Cardiac muscle cell (in vitro differentiated cells and primary cell): ENCODE measurements at regions not wholly inside any gene's neighbourhood (a gene's known extent, or its start where the extent isn't known, plus 50 kb on each side); places are given as distances from the start of the nearest gene placed in this dataset.

Source experiments
- DNase-seq, 2 donors: peaks; one replicate each; pipeline versions ENCODE4 v3.0.0 to v3.0.0-alpha.2; 2010 to 2017; ENCODE audit warnings: low read depth in 1 of 2, low spot score in 1 of 2
- H3K27ac ChIP-seq: fragments of 200-600 bp; sonication (generic); 2 replicates; pipeline ENCODE4 v1.5.1; 2016
- H3K27me3 ChIP-seq: fragments of 200-600 bp; sonication (generic); 2 replicates; pipeline ENCODE4 v1.6.0; 2016; ENCODE audit warnings: control low read depth
- H3K36me3 ChIP-seq: fragments of 200-600 bp; sonication (generic); 2 replicates; pipeline ENCODE4 v1.5.1; 2016; ENCODE audit warnings: control low read depth
- H3K4me1 ChIP-seq: fragments of 200-600 bp; sonication (generic); 2 replicates; pipeline ENCODE4 v1.8.1; 2017; ENCODE audit warnings: low read depth, mild to moderate bottlenecking, mixed run types
- H3K4me3 ChIP-seq: fragments of 200-600 bp; sonication (generic); 2 replicates; pipeline ENCODE4 v1.5.1; 2016; ENCODE audit warnings: mild to moderate bottlenecking
- H3K9me3 ChIP-seq: fragments of 200-600 bp; sonication (generic); 2 replicates; pipeline ENCODE4 v1.5.1; 2017; ENCODE audit warnings: low read depth, mild to moderate bottlenecking, control low read depth
- TF ChIP-seq, protein P1 (sequence below): IDR thresholded peaks from 2 replicates; pipeline ENCODE4 v1.5.1; 2012; ENCODE audit warnings: low read depth, mild to moderate bottlenecking, low read length

DNA sequence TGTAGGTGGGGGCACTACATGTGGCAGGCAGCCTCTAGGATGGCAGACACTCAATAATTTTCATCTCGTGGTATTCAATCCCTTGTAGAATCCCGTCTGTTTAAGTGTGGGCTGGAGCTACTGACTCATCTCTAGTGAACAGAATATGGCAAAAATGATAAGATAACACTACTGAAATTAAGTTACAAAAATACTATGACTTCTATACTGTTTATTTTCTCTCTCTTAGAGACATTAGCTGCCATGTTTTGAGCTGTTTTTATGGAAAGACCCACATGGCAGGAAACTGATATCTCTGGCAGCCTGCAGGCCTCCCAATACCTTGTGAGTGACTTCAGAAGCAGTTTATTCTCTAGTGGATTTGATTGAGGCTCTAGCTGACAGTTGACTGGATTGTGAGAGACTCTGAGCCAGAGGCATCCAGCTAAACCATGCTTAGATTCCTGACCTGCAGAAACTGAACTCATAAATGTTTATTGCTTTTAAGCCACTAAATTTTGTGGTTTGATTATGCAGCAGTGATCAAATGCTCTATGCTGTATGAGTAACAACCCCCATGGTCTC lies 298.8 kb upstream of the CTSO start:
- TF ChIP-seq, protein P1, sequence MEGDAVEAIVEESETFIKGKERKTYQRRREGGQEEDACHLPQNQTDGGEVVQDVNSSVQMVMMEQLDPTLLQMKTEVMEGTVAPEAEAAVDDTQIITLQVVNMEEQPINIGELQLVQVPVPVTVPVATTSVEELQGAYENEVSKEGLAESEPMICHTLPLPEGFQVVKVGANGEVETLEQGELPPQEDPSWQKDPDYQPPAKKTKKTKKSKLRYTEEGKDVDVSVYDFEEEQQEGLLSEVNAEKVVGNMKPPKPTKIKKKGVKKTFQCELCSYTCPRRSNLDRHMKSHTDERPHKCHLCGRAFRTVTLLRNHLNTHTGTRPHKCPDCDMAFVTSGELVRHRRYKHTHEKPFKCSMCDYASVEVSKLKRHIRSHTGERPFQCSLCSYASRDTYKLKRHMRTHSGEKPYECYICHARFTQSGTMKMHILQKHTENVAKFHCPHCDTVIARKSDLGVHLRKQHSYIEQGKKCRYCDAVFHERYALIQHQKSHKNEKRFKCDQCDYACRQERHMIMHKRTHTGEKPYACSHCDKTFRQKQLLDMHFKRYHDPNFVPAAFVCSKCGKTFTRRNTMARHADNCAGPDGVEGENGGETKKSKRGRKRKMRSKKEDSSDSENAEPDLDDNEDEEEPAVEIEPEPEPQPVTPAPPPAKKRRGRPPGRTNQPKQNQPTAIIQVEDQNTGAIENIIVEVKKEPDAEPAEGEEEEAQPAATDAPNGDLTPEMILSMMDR, result no peak
- no peaks in the 10 kb centered on the region for H3K4me1 ChIP-seq
- no peaks in the 10 kb centered on the region for H3K9me3 ChIP-seq
- no peaks in the 10 kb centered on the region for H3K27me3 ChIP-seq
- no peak overlapping the region for H3K4me3 ChIP-seq
- peak in 1 of 2 donors; percentile 21 for DNase-seq
- H3K27ac ChIP-seq, result no peak overlapping the region
- no peaks in the 10 kb centered on the region for H3K36me3 ChIP-seq

DNA sequence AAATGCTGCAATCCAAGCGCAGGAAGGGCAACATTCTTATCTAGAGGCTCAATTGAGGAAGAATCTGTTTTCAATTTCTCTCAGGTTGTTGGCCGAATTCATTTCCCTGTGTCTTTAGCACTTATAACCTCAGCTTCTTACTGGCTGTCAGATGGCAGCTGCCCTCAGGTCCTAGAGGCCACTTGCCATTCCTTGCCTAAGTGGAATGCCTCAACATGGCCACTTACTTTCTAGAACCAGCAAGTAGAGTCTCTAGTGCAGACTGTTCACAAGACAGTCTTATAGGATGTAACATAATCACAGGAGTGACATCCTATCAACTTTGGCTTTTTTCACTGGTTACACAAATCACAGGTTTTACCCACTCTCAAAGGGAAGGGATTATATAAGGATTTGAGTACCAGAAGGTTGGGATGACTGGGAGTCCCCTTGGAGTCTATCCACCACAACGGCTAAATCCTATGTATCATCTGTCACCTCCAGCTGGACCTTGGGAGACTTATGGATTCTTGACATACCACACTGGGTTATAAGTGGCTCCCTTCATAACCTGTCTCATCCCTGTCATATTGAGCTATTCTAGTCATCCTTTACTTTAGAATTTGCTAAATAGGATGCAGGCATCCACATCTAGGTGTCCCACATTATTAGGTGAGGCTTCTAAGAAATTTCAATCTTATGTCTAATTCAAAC lies 297.9 kb upstream of the CTSO start:
- TF ChIP-seq, protein P1, result no peak
- H3K9me3 ChIP-seq, result no peaks in the 10 kb centered on the region
- no peaks in the 10 kb centered on the region for H3K36me3 ChIP-seq
- H3K27ac ChIP-seq, result no peak overlapping the region
- H3K4me1 ChIP-seq, result no peaks in the 10 kb centered on the region
- H3K27me3 ChIP-seq, result no peaks in the 10 kb centered on the region
- H3K4me3 ChIP-seq, result no peak overlapping the region
- DNase-seq, result no peak

DNA sequence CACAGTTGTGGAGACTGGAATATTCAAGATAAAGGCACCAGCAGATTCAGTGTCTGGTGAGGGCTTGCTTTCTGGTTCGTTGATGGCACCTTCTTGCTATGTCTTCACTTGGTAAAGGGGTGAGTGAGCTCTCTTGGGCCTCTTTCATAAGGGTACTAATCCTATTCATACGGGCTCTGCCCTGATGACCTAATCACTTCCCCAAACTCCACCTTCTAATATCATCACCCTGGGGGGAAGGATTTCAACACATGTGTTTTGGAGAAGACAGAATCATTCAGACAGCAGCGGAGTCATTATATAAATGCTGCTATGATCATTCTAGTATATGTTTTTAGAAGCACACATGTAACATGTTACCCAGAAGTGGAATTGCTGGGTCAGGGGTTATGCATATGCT lies 295.3 kb upstream of the CTSO start:
- TF ChIP-seq, protein P1, result no peak
- Histone ChIP-seq H3K9me3 (no peaks in the 10 kb centered on the region), H3K27me3 (no peaks in the 10 kb centered on the region), H3K4me3 (no peak overlapping the region), H3K36me3 (no peaks in the 10 kb centered on the region), H3K4me1 (no peaks in the 10 kb centered on the region), H3K27ac (no peak overlapping the region)
- no peak for DNase-seq

DNA sequence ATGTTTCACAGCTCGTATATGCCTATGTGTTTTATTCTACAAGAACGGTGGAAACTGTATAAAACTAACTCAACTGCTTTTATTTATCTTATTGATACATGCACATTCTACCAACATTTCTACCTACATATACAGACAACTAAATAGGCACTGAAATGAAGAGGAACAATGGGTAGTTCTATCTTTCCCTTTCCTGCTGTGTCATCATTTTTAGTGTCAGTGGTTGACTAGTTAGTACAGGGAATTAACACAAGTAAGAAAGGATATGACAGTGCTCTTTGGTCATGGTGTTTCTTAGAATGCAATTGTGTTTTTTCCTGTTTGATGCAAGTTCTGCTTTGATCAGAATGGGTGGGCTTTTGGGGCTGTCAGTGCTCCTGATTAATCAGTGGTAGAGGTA lies 293.8 kb upstream of the CTSO start:
- no peak for DNase-seq
- H3K9me3 ChIP-seq, result no peaks in the 10 kb centered on the region
- H3K4me3 ChIP-seq, result no peak overlapping the region
- TF ChIP-seq, protein P1, result no peak
- H3K4me1 ChIP-seq, result no peaks in the 10 kb centered on the region
- no peak overlapping the region for H3K27ac ChIP-seq
- H3K36me3 ChIP-seq, result no peaks in the 10 kb centered on the region
- no peaks in the 10 kb centered on the region for H3K27me3 ChIP-seq

DNA sequence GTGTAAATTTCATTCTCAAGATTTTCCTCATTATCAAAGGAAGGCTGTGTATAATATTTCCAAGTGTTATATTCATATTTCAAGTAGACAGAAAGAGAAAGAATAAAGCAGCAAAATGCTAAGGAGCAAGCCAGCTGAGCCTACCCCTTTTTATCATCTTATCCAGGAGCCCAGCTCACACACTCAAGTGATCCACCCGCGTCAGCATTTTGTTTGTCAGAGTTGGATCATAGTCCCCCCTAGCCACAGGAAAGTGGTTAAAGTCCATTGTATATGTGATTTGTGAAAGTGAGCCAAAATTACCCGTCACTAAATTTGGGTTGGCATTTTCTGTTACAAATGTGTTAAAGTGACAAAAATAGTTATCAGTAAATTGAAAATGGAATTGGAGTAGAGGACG lies 289.3 kb upstream of the CTSO start:
- H3K4me1 ChIP-seq, result no peaks in the 10 kb centered on the region
- TF ChIP-seq, protein P1, result no peak
- DNase-seq, result no peak
- H3K9me3 ChIP-seq, result no peaks in the 10 kb centered on the region
- no peak overlapping the region for H3K27ac ChIP-seq
- no peaks in the 10 kb centered on the region for H3K27me3 ChIP-seq
- H3K36me3 ChIP-seq, result no peaks in the 10 kb centered on the region
- no peak overlapping the region for H3K4me3 ChIP-seq
